ENCODE measurements at regions not wholly inside any gene's neighbourhood (a gene's known extent, or its start where the extent isn't known, plus 50 kb on each side); places are given as distances from the start of the nearest gene placed in this dataset.

- Histone ChIP-seq H3K9me3 (ENCODE audit: control insufficient read depth, insufficient read depth, low read length) (no peaks in the 10 kb centered on the region), H3K9ac (ENCODE audit: low read depth, low read length) (no peak overlapping the region), H3K36me3 (ENCODE audit: control insufficient read depth, insufficient read depth, low read length) (no peaks in the 10 kb centered on the region), H3K27me3 (ENCODE audit: control insufficient read depth, insufficient read depth, low read length) (peaks cover 5% of the 10 kb centered on the region), H3K4me3 (ENCODE audit: low read depth, low read length) (no peak overlapping the region), H3K4me1 (ENCODE audit: control insufficient read depth, insufficient read depth, low read length) (peaks cover 11% of the 10 kb centered on the region)
These were observed 155.1 kb downstream of the CD83 start for GRCh38 chr6:14272737-14273085.

- Histone ChIP-seq H3K36me3 (ENCODE audit: control insufficient read depth, insufficient read depth, low read length) (no peaks in the 10 kb centered on the region), H3K4me1 (ENCODE audit: control insufficient read depth, insufficient read depth, low read length) (peaks cover 11% of the 10 kb centered on the region), H3K27me3 (ENCODE audit: control insufficient read depth, insufficient read depth, low read length) (peaks cover 5% of the 10 kb centered on the region), H3K9ac (ENCODE audit: low read depth, low read length) (no peak overlapping the region), H3K9me3 (ENCODE audit: control insufficient read depth, insufficient read depth, low read length) (no peaks in the 10 kb centered on the region), H3K4me3 (ENCODE audit: low read depth, low read length) (no peak overlapping the region)
These were observed 155.6 kb downstream of the CD83 start for GRCh38 chr6:14273191-14273590.

- Histone ChIP-seq H3K9ac (ENCODE audit: low read depth, low read length) (no peak overlapping the region), H3K27me3 (ENCODE audit: control insufficient read depth, insufficient read depth, low read length) (peaks cover 5% of the 10 kb centered on the region)
These were observed 156.4 kb downstream of the CD83 start for GRCh38 chr6:14274016-14274415.

GRCh38 chr6:14274546-14275492 lies 157.2 kb downstream of the CD83 start:
- no peaks in the 10 kb centered on the region for H3K9me3 ChIP-seq (ENCODE audit: control insufficient read depth, insufficient read depth, low read length)
- peaks cover 5% of the 10 kb centered on the region for H3K27me3 ChIP-seq (ENCODE audit: control insufficient read depth, insufficient read depth, low read length)
- no peaks in the 10 kb centered on the region for H3K36me3 ChIP-seq (ENCODE audit: control insufficient read depth, insufficient read depth, low read length)
- H3K4me1 ChIP-seq (ENCODE audit: control insufficient read depth, insufficient read depth, low read length) = peaks cover 11% of the 10 kb centered on the region
- no peak overlapping the region for H3K9ac ChIP-seq (ENCODE audit: low read depth, low read length)
- no peak overlapping the region for H3K4me3 ChIP-seq (ENCODE audit: low read depth, low read length)

More at GRCh38 chr6:14274016-14274415, 156.4 kb downstream of the CD83 start:
- Histone ChIP-seq H3K9me3 (ENCODE audit: control insufficient read depth, insufficient read depth, low read length) (no peaks in the 10 kb centered on the region), H3K4me1 (ENCODE audit: control insufficient read depth, insufficient read depth, low read length) (peaks cover 11% of the 10 kb centered on the region), H3K36me3 (ENCODE audit: control insufficient read depth, insufficient read depth, low read length) (no peaks in the 10 kb centered on the region), H3K4me3 (ENCODE audit: low read depth, low read length) (no peak overlapping the region)

- Histone ChIP-seq H3K36me3 (ENCODE audit: control insufficient read depth, insufficient read depth, low read length) (no peaks in the 10 kb centered on the region), H3K9me3 (ENCODE audit: control insufficient read depth, insufficient read depth, low read length) (no peaks in the 10 kb centered on the region), H3K4me1 (ENCODE audit: control insufficient read depth, insufficient read depth, low read length) (peaks cover 11% of the 10 kb centered on the region), H3K27me3 (ENCODE audit: control insufficient read depth, insufficient read depth, low read length) (peaks cover 5% of the 10 kb centered on the region), H3K4me3 (ENCODE audit: low read depth, low read length) (no peak overlapping the region), H3K9ac (ENCODE audit: low read depth, low read length) (no peak overlapping the region)
These were observed 157.9 kb downstream of the CD83 start for GRCh38 chr6:14275493-14275851.

- Histone ChIP-seq H3K27me3 (ENCODE audit: control insufficient read depth, insufficient read depth, low read length) (peaks cover 5% of the 10 kb centered on the region), H3K4me3 (ENCODE audit: low read depth, low read length) (no peak overlapping the region), H3K9ac (ENCODE audit: low read depth, low read length) (no peak overlapping the region), H3K36me3 (ENCODE audit: control insufficient read depth, insufficient read depth, low read length) (no peaks in the 10 kb centered on the region), H3K9me3 (ENCODE audit: control insufficient read depth, insufficient read depth, low read length) (no peaks in the 10 kb centered on the region), H3K4me1 (ENCODE audit: control insufficient read depth, insufficient read depth, low read length) (peaks cover 11% of the 10 kb centered on the region)
These were observed 158.5 kb downstream of the CD83 start for GRCh38 chr6:14276071-14276470.

- no peak overlapping the region for H3K9ac ChIP-seq (ENCODE audit: low read depth, low read length)
- H3K4me1 ChIP-seq (ENCODE audit: control insufficient read depth, insufficient read depth, low read length) = peaks cover 11% of the 10 kb centered on the region
- no peaks in the 10 kb centered on the region for H3K36me3 ChIP-seq (ENCODE audit: control insufficient read depth, insufficient read depth, low read length)
- no peak overlapping the region for H3K4me3 ChIP-seq (ENCODE audit: low read depth, low read length)
- H3K27me3 ChIP-seq (ENCODE audit: control insufficient read depth, insufficient read depth, low read length) = peaks cover 5% of the 10 kb centered on the region
- H3K9me3 ChIP-seq (ENCODE audit: control insufficient read depth, insufficient read depth, low read length) = no peaks in the 10 kb centered on the region
These were observed 159.3 kb downstream of the CD83 start for GRCh38 chr6:14276667-14277404.

- no peak overlapping the region for H3K9ac ChIP-seq (ENCODE audit: low read depth, low read length)
These were observed 159.9 kb downstream of the CD83 start for GRCh38 chr6:14277405-14277930.

GRCh38 chr6:14278006-14278405 lies 160.4 kb downstream of the CD83 start:
- Histone ChIP-seq H3K9me3 (ENCODE audit: control insufficient read depth, insufficient read depth, low read length) (no peaks in the 10 kb centered on the region), H3K4me3 (ENCODE audit: low read depth, low read length) (no peak overlapping the region), H3K36me3 (ENCODE audit: control insufficient read depth, insufficient read depth, low read length) (no peaks in the 10 kb centered on the region), H3K4me1 (ENCODE audit: control insufficient read depth, insufficient read depth, low read length) (peaks cover 7% of the 10 kb centered on the region), H3K9ac (ENCODE audit: low read depth, low read length) (no peak overlapping the region), H3K27me3 (ENCODE audit: control insufficient read depth, insufficient read depth, low read length) (peaks cover 5% of the 10 kb centered on the region)

More at GRCh38 chr6:14277405-14277930, 159.9 kb downstream of the CD83 start:
- Histone ChIP-seq H3K4me1 (ENCODE audit: control insufficient read depth, insufficient read depth, low read length) (peaks cover 11% of the 10 kb centered on the region), H3K9me3 (ENCODE audit: control insufficient read depth, insufficient read depth, low read length) (no peaks in the 10 kb centered on the region), H3K27me3 (ENCODE audit: control insufficient read depth, insufficient read depth, low read length) (peaks cover 5% of the 10 kb centered on the region), H3K36me3 (ENCODE audit: control insufficient read depth, insufficient read depth, low read length) (no peaks in the 10 kb centered on the region), H3K4me3 (ENCODE audit: low read depth, low read length) (no peak overlapping the region)

GRCh38 chr6:14278446-14278845 lies 160.9 kb downstream of the CD83 start:
- H3K27me3 ChIP-seq (ENCODE audit: control insufficient read depth, insufficient read depth, low read length) = peaks cover 5% of the 10 kb centered on the region
- no peaks in the 10 kb centered on the region for H3K36me3 ChIP-seq (ENCODE audit: control insufficient read depth, insufficient read depth, low read length)
- H3K4me3 ChIP-seq (ENCODE audit: low read depth, low read length) = no peak overlapping the region
- H3K9ac ChIP-seq (ENCODE audit: low read depth, low read length) = no peak overlapping the region
- no peaks in the 10 kb centered on the region for H3K9me3 ChIP-seq (ENCODE audit: control insufficient read depth, insufficient read depth, low read length)
- peaks cover 3% of the 10 kb centered on the region for H3K4me1 ChIP-seq (ENCODE audit: control insufficient read depth, insufficient read depth, low read length)

- peaks cover 5% of the 10 kb centered on the region for H3K27me3 ChIP-seq (ENCODE audit: control insufficient read depth, insufficient read depth, low read length)
- no peaks in the 10 kb centered on the region for H3K36me3 ChIP-seq (ENCODE audit: control insufficient read depth, insufficient read depth, low read length)
- H3K4me1 ChIP-seq (ENCODE audit: control insufficient read depth, insufficient read depth, low read length) = peaks cover 3% of the 10 kb centered on the region
- H3K9me3 ChIP-seq (ENCODE audit: control insufficient read depth, insufficient read depth, low read length) = no peaks in the 10 kb centered on the region
- no peak overlapping the region for H3K9ac ChIP-seq (ENCODE audit: low read depth, low read length)
- no peak overlapping the region for H3K4me3 ChIP-seq (ENCODE audit: low read depth, low read length)
These were observed 162.5 kb downstream of the CD83 start for GRCh38 chr6:14280006-14280510.
